IMR-90 (cell line): ENCODE measurements at regions not wholly inside any gene's neighbourhood (a gene's known extent, or its start where the extent isn't known, plus 50 kb on each side); places are given as distances from the start of the nearest gene placed in this dataset.

Source experiments
- BHLHE40 ChIP-seq: fragments of 150-350 bp; IDR thresholded peaks from 2 replicates; pipeline ENCODE4 v1.6.1; 2016; ENCODE audit warnings: mild to moderate bottlenecking, low read depth, low read length
- CHD1 ChIP-seq: IDR thresholded peaks from 2 replicates; pipeline ENCODE4 v1.6.1; 2012; ENCODE audit warnings: low read depth, low read length, improper control_type of control experiment
- ELK1 ChIP-seq: fragments of 150-350 bp; IDR thresholded peaks from 2 replicates; pipeline ENCODE4 v1.6.1; 2016; ENCODE audit warnings: low read depth, mild to moderate bottlenecking, low read length, moderate library complexity, borderline replicate concordance
- MAZ ChIP-seq: IDR thresholded peaks from 2 replicates; pipeline ENCODE4 v1.6.1; 2012; ENCODE audit warnings: low read depth, mild to moderate bottlenecking, low read length, improper control_type of control experiment, moderate library complexity, borderline replicate concordance
- MXI1 ChIP-seq: IDR thresholded peaks from 2 replicates; pipeline ENCODE4 v1.6.1; 2012; ENCODE audit warnings: low read depth, mild to moderate bottlenecking, low read length, moderate library complexity, borderline replicate concordance
- POLR2A ChIP-seq: IDR thresholded peaks from 2 replicates; pipeline ENCODE4 v1.6.1; 2012; ENCODE audit warnings: mild to moderate bottlenecking, low read depth, low read length
- RAD21 ChIP-seq: IDR thresholded peaks from 2 replicates; pipeline ENCODE4 v1.6.1; 2012; ENCODE audit warnings: low read length, improper control_type of control experiment
- RFX5 ChIP-seq: IDR thresholded peaks from 2 replicates; pipeline ENCODE4 v1.8.0; 2012; ENCODE audit warnings: low read depth, mild to moderate bottlenecking, low read length, moderate library complexity
- USF2 ChIP-seq: fragments of 150-350 bp; IDR thresholded peaks from 2 replicates; pipeline ENCODE4 v1.6.1; 2017; ENCODE audit warnings: mild to moderate bottlenecking, antibody characterized with exemption, low read length, low read depth
- TF ChIP-seq, protein P1 (sequence below): conservative IDR thresholded peaks from 2 replicates; pipeline ENCODE4 v1.5.1; 2012; ENCODE audit warnings: mild to moderate bottlenecking, low read depth, low read length, improper control_type of control experiment

GRCh38 chr4:173852775-173853174 is 322.7 kb upstream of the HAND2 start:
- TF ChIP-seq, protein P1, sequence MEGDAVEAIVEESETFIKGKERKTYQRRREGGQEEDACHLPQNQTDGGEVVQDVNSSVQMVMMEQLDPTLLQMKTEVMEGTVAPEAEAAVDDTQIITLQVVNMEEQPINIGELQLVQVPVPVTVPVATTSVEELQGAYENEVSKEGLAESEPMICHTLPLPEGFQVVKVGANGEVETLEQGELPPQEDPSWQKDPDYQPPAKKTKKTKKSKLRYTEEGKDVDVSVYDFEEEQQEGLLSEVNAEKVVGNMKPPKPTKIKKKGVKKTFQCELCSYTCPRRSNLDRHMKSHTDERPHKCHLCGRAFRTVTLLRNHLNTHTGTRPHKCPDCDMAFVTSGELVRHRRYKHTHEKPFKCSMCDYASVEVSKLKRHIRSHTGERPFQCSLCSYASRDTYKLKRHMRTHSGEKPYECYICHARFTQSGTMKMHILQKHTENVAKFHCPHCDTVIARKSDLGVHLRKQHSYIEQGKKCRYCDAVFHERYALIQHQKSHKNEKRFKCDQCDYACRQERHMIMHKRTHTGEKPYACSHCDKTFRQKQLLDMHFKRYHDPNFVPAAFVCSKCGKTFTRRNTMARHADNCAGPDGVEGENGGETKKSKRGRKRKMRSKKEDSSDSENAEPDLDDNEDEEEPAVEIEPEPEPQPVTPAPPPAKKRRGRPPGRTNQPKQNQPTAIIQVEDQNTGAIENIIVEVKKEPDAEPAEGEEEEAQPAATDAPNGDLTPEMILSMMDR, result no peak
- no peak for TF ChIP-seq POLR2A
- no peak for TF ChIP-seq MXI1
- no peak for TF ChIP-seq ELK1
- TF ChIP-seq RFX5, result no peak
- no peak for TF ChIP-seq BHLHE40
- TF ChIP-seq CHD1, result no peak
- TF ChIP-seq USF2, result no peak
- no peak for TF ChIP-seq MAZ
- TF ChIP-seq RAD21, result no peak
